ENCODE measurements at regions not wholly inside any gene's neighbourhood (a gene's known extent, or its start where the extent isn't known, plus 50 kb on each side); places are given as distances from the start of the nearest gene placed in this dataset.

DNA sequence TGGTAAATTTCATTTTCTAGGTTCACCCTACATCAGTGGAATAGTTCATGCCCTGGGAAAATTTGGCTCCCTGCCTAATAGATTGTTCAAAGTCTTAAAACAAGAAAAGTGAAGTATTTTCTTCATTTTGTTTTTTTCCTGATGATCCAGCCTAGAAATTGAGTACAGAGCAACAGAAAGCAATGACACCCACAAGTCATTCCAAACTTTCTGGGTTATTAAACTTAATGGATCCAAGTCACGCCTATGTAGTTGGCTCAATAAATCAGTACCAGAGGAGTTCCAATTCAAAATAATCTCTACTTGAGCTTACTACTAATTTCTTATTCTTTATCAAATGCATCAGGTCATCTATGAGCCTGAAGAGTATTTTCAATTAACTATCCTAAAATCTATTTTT is 937.6 kb upstream of the SLIT2 start:
- no peaks in the 10 kb centered on the region for H3K36me3 ChIP-seq (replicated peaks in 1 of 2; ENCODE audit: insufficient read depth in 1 of 2, low read depth in 2 of 2)
- no peak overlapping the region for H3K27ac ChIP-seq
- ATAC-seq, result no peak
- no peaks in the 10 kb centered on the region for H3K27me3 ChIP-seq
- H3K4me3 ChIP-seq, result no peak overlapping the region
- H3K9me3 ChIP-seq, result no peaks in the 10 kb centered on the region
- no peak for DNase-seq
- TF ChIP-seq CTCF (IDR thresholded peaks at IDR 0.05), result no peak
- no peak for TF ChIP-seq POLR2A (IDR thresholded peaks at IDR 0.05)
- 41 to 50% methylated on average over 1 of the region's 1 CpG for WGBS, 2 donors
- H3K4me1 ChIP-seq, result no peaks in the 10 kb centered on the region
- intact Hi-C loops (cut with DNase I), result no loop called here

- no peak overlapping the region for H3K4me3 ChIP-seq
- intact Hi-C loops (cut with DNase I), result no loop called here
- H3K27me3 ChIP-seq, result no peaks in the 10 kb centered on the region
- H3K36me3 ChIP-seq (replicated peaks in 1 of 2; ENCODE audit: insufficient read depth in 1 of 2, low read depth in 2 of 2), result no peaks in the 10 kb centered on the region
- DNase-seq (no peak), ATAC-seq (no peak)
- no peaks in the 10 kb centered on the region for H3K4me1 ChIP-seq
- no peak overlapping the region for H3K27ac ChIP-seq
- 31 to 44% methylated on average over 2 of the region's 2 CpGs for WGBS, 2 donors
- H3K9me3 ChIP-seq, result no peaks in the 10 kb centered on the region
- no peak for TF ChIP-seq POLR2A (IDR thresholded peaks at IDR 0.05)
- TF ChIP-seq CTCF (IDR thresholded peaks at IDR 0.05), result no peak
Observed at GRCh38 chr4:19309378-19309777, 942.3 kb upstream of the SLIT2 start.

DNA sequence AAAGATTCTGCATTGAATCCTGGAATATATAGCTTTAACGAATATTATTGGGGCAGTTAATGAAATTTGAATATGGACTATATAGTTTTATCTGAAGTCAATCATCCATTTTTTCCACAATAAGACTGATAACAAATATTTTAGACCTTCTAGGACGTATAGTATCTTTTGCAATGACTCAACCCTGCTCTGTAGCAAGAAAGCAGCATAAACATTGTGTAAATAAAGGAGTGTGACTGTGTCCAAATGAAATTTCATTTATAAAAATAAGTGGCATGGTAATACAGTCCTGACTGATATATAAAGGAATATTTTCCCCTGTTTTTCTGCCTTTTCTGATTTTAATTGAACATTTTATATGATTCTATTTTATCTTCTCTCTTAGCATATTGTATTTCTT is 947.7 kb upstream of the SLIT2 start:
- Histone ChIP-seq H3K4me1 (no peaks in the 10 kb centered on the region), H3K27me3 (no peaks in the 10 kb centered on the region), H3K9me3 (no peaks in the 10 kb centered on the region), H3K4me3 (no peak overlapping the region), H3K36me3 (replicated peaks in 1 of 2; ENCODE audit: insufficient read depth in 1 of 2, low read depth in 2 of 2) (no peaks in the 10 kb centered on the region), H3K27ac (no peak overlapping the region)
- 34 to 40% methylated on average over 2 of the region's 2 CpGs for WGBS, 2 donors
- TF ChIP-seq CTCF (IDR thresholded peaks at IDR 0.05) (no peak), POLR2A (IDR thresholded peaks at IDR 0.05) (no peak)
- intact Hi-C loops (cut with DNase I), result no loop called here
- DNase-seq, result no peak
- ATAC-seq, result no peak

- Histone ChIP-seq H3K27ac (no peak overlapping the region), H3K4me1 (no peaks in the 10 kb centered on the region), H3K36me3 (replicated peaks in 1 of 2; ENCODE audit: insufficient read depth in 1 of 2, low read depth in 2 of 2) (no peaks in the 10 kb centered on the region), H3K9me3 (no peaks in the 10 kb centered on the region), H3K27me3 (no peaks in the 10 kb centered on the region), H3K4me3 (no peak overlapping the region)
- ATAC-seq, result no peak
- no peak for DNase-seq
- WGBS, 2 donors, result 20 to 22% methylated on average over 4 of the region's 4 CpGs
- intact Hi-C loops (cut with DNase I), result no loop called here
- no peak for TF ChIP-seq CTCF (IDR thresholded peaks at IDR 0.05)
- TF ChIP-seq POLR2A (IDR thresholded peaks at IDR 0.05), result no peak
Observed at GRCh38 chr4:19301527-19301926, 950.2 kb upstream of the SLIT2 start.

- 52 to 76% methylated on average over 1 of the region's 1 CpG for WGBS, 2 donors
- TF ChIP-seq POLR2A (IDR thresholded peaks at IDR 0.05) (no peak), CTCF (IDR thresholded peaks at IDR 0.05) (no peak)
- ATAC-seq, result no peak
Observed at GRCh38 chr4:19300213-19300612, 951.5 kb upstream of the SLIT2 start.

More at GRCh38 chr4:19300213-19300612, 951.5 kb upstream of the SLIT2 start:
- Histone ChIP-seq H3K4me1 (no peaks in the 10 kb centered on the region), H3K9me3 (no peaks in the 10 kb centered on the region), H3K36me3 (replicated peaks in 1 of 2; ENCODE audit: insufficient read depth in 1 of 2, low read depth in 2 of 2) (no peaks in the 10 kb centered on the region), H3K27me3 (no peaks in the 10 kb centered on the region), H3K4me3 (no peak overlapping the region), H3K27ac (no peak overlapping the region)
- intact Hi-C loops (cut with DNase I), result no loop called here
- DNase-seq, result no peak
